Smooth muscle cell (in vitro differentiated cells): ENCODE measurements at regions not wholly inside any gene's neighbourhood (a gene's known extent, or its start where the extent isn't known, plus 50 kb on each side); places are given as distances from the start of the nearest gene placed in this dataset.

Source experiments
- DNase-seq: peaks from one replicate; lab custom pipeline; 2025; ENCODE audit not compliant: unreplicated experiment; lab: John Stamatoyannopoulos, UW
- H2AFZ ChIP-seq: fragments of 200-600 bp; sonication (generic); 2 replicates; pipeline ENCODE4 v1.6.0; 2016; ENCODE audit warnings: antibody characterized with exemption, low read depth, mild to moderate bottlenecking
- H3F3A ChIP-seq: fragments of 200-600 bp; sonication (generic); 2 replicates; pipeline ENCODE4 v1.6.0; 2017; ENCODE audit warnings: antibody characterized with exemption, low read depth
- H3K27ac ChIP-seq: fragments of 200-600 bp; sonication (generic); 2 replicates; pipeline ENCODE4 v1.5.1; 2016; ENCODE audit warnings: low read depth, mild to moderate bottlenecking
- H3K27me3 ChIP-seq: fragments of 200-600 bp; sonication (generic); 2 replicates; pipeline ENCODE4 v1.6.1; 2016; ENCODE audit warnings: low read depth, mild to moderate bottlenecking
- H3K36me3 ChIP-seq: fragments of 200-600 bp; sonication (generic); 2 replicates; pipeline ENCODE4 v1.5.1; 2016; ENCODE audit warnings: low read depth
- H3K4me1 ChIP-seq: fragments of 200-600 bp; sonication (generic); 2 replicates; pipeline ENCODE4 v1.5.1; 2016; ENCODE audit warnings: low read depth
- H3K4me2 ChIP-seq: fragments of 200-600 bp; sonication (generic); 2 replicates; pipeline ENCODE4 v1.6.0; 2016; ENCODE audit warnings: mild to moderate bottlenecking
- H3K4me3 ChIP-seq: fragments of 200-600 bp; sonication (generic); 2 replicates; pipeline ENCODE4 v1.5.1; 2016; ENCODE audit warnings: mild to moderate bottlenecking
- H3K79me2 ChIP-seq: fragments of 200-600 bp; sonication (generic); 2 replicates; pipeline ENCODE4 v1.6.0; 2016; ENCODE audit warnings: low read depth, mild to moderate bottlenecking
- H3K9ac ChIP-seq: fragments of 200-600 bp; sonication (generic); 2 replicates; pipeline ENCODE4 v1.6.0; 2016; ENCODE audit warnings: low read depth
- H3K9me3 ChIP-seq: fragments of 200-600 bp; sonication (generic); replicated peaks from 2 replicates; pipeline ENCODE4 v1.5.1; 2016; ENCODE audit warnings: low read depth
- H4K20me1 ChIP-seq: fragments of 200-600 bp; sonication (generic); 2 replicates; pipeline ENCODE4 v1.6.0; 2016; ENCODE audit warnings: low read depth
- CTCF ChIP-seq: fragments of 200-600 bp; sonication (generic); IDR thresholded peaks from 2 replicates; pipeline ENCODE4 v1.5.1; 2017; ENCODE audit warnings: borderline replicate concordance, mild to moderate bottlenecking, antibody characterized with exemption; ENCODE audit not compliant: insufficient read depth, poor library complexity, severe bottlenecking
- WGBS: methylation state at CpG from one replicate; pipeline ENCODE4 v1.1.7; 2016; ENCODE audit warnings: low lambda C conversion rate; 5-methylcytosine and 5-hydroxymethylcytosine counted together

GRCh38 chr6:14505401-14505800 lies 387.8 kb downstream of the CD83 start:
- H3K9ac ChIP-seq: no peak overlapping the region
- H3K4me3 ChIP-seq: no peak overlapping the region
- H3K9me3 ChIP-seq: no peaks in the 10 kb centered on the region
- WGBS: 89% methylated on average over 6 of the region's 6 CpGs
- peaks cover 21% of the 10 kb centered on the region for H3K4me1 ChIP-seq
- H2AFZ ChIP-seq: no peak overlapping the region
- no peaks in the 10 kb centered on the region for H3K79me2 ChIP-seq
- H3K27ac ChIP-seq: no peak overlapping the region
- H3K4me2 ChIP-seq: no peak overlapping the region
- no peak for DNase-seq
- no peaks in the 10 kb centered on the region for H3F3A ChIP-seq
- no peak for TF ChIP-seq CTCF
- no peaks in the 10 kb centered on the region for H4K20me1 ChIP-seq
- H3K27me3 ChIP-seq: no peaks in the 10 kb centered on the region
- H3K36me3 ChIP-seq: no peaks in the 10 kb centered on the region

- Histone ChIP-seq H3F3A (no peaks in the 10 kb centered on the region), H3K4me3 (no peak overlapping the region), H3K9ac (no peak overlapping the region), H3K27me3 (no peaks in the 10 kb centered on the region), H4K20me1 (no peaks in the 10 kb centered on the region), H2AFZ (no peak overlapping the region), H3K36me3 (no peaks in the 10 kb centered on the region), H3K4me1 (peaks cover 7% of the 10 kb centered on the region), H3K27ac (no peak overlapping the region), H3K79me2 (no peaks in the 10 kb centered on the region), H3K9me3 (no peaks in the 10 kb centered on the region), H3K4me2 (no peak overlapping the region)
- no peak for DNase-seq
- no peak for TF ChIP-seq CTCF
- 89% methylated on average over 6 of the region's 6 CpGs for WGBS
These were observed 389.2 kb downstream of the CD83 start for GRCh38 chr6:14506656-14507246.

- no peaks in the 10 kb centered on the region for H3K27me3 ChIP-seq
- H3K27ac ChIP-seq: no peak overlapping the region
- H3K9ac ChIP-seq: no peak overlapping the region
- no peaks in the 10 kb centered on the region for H4K20me1 ChIP-seq
- H2AFZ ChIP-seq: no peak overlapping the region
- no peak overlapping the region for H3K4me3 ChIP-seq
- 87% methylated on average over 5 of the region's 5 CpGs for WGBS
- no peak overlapping the region for H3K4me2 ChIP-seq
- TF ChIP-seq CTCF: no peak
- no peak for DNase-seq
- no peaks in the 10 kb centered on the region for H3K36me3 ChIP-seq
- no peaks in the 10 kb centered on the region for H3K4me1 ChIP-seq
- no peaks in the 10 kb centered on the region for H3F3A ChIP-seq
- no peaks in the 10 kb centered on the region for H3K79me2 ChIP-seq
- H3K9me3 ChIP-seq: no peaks in the 10 kb centered on the region
These were observed 391.5 kb downstream of the CD83 start for GRCh38 chr6:14509120-14509519.

GRCh38 chr6:14510038-14510437 lies 392.5 kb downstream of the CD83 start:
- Histone ChIP-seq H3K4me3 (no peak overlapping the region), H2AFZ (no peak overlapping the region), H3K27me3 (no peaks in the 10 kb centered on the region), H3K9me3 (no peaks in the 10 kb centered on the region), H3K4me1 (no peaks in the 10 kb centered on the region), H3K4me2 (no peak overlapping the region), H3F3A (no peaks in the 10 kb centered on the region), H3K9ac (no peak overlapping the region), H3K79me2 (no peaks in the 10 kb centered on the region), H3K27ac (no peak overlapping the region), H4K20me1 (no peaks in the 10 kb centered on the region), H3K36me3 (no peaks in the 10 kb centered on the region)
- DNase-seq: no peak
- no peak for TF ChIP-seq CTCF
- 90% methylated on average over 6 of the region's 6 CpGs for WGBS
